ENCODE measurements at regions not wholly inside any gene's neighbourhood (a gene's known extent, or its start where the extent isn't known, plus 50 kb on each side); places are given as distances from the start of the nearest gene placed in this dataset.

GRCh38 chr14:49367696-49368095 lies 218.5 kb downstream of the RPS29 start:
- peaks cover 3% of the 10 kb centered on the region for H3K4me1 Mint-ChIP-seq (ENCODE audit: unreplicated experiment)
- no peak for TF ChIP-seq CTCF (IDR thresholded peaks at IDR 0.05; ENCODE audit: unreplicated experiment)
- H3K27me3 Mint-ChIP-seq (ENCODE audit: unreplicated experiment): peaks cover 3% of the 10 kb centered on the region
- no peaks in the 10 kb centered on the region for H3K9me3 Mint-ChIP-seq (ENCODE audit: unreplicated experiment)
- no peak overlapping the region for H3K4me3 Mint-ChIP-seq (ENCODE audit: unreplicated experiment)
- DNase-seq (ENCODE audit: low spot score): no peak
- H3K36me3 Mint-ChIP-seq (ENCODE audit: low read depth, unreplicated experiment): no peaks in the 10 kb centered on the region
- H3K27ac Mint-ChIP-seq (ENCODE audit: unreplicated experiment): no peak overlapping the region

GRCh38 chr14:49366416-49366815 lies 219.8 kb downstream of the RPS29 start:
- H3K4me3 Mint-ChIP-seq (ENCODE audit: unreplicated experiment): no peak overlapping the region
- no peaks in the 10 kb centered on the region for H3K36me3 Mint-ChIP-seq (ENCODE audit: low read depth, unreplicated experiment)
- H3K4me1 Mint-ChIP-seq (ENCODE audit: unreplicated experiment): peaks cover 3% of the 10 kb centered on the region
- H3K9me3 Mint-ChIP-seq (ENCODE audit: unreplicated experiment): no peaks in the 10 kb centered on the region
- no peak overlapping the region for H3K27ac Mint-ChIP-seq (ENCODE audit: unreplicated experiment)
- TF ChIP-seq CTCF (IDR thresholded peaks at IDR 0.05; ENCODE audit: unreplicated experiment): no peak
- H3K27me3 Mint-ChIP-seq (ENCODE audit: unreplicated experiment): peaks cover 3% of the 10 kb centered on the region
- no peak for DNase-seq (ENCODE audit: low spot score)

GRCh38 chr14:49364752-49365117 lies 221.4 kb downstream of the RPS29 start:
- H3K27ac Mint-ChIP-seq (ENCODE audit: unreplicated experiment): no peak overlapping the region
- peaks cover 2% of the 10 kb centered on the region for H3K27me3 Mint-ChIP-seq (ENCODE audit: unreplicated experiment)
- DNase-seq (ENCODE audit: low spot score): no peak
- H3K4me1 Mint-ChIP-seq (ENCODE audit: unreplicated experiment): peaks cover 3% of the 10 kb centered on the region
- H3K36me3 Mint-ChIP-seq (ENCODE audit: low read depth, unreplicated experiment): no peaks in the 10 kb centered on the region
- TF ChIP-seq CTCF (IDR thresholded peaks at IDR 0.05; ENCODE audit: unreplicated experiment): no peak
- H3K4me3 Mint-ChIP-seq (ENCODE audit: unreplicated experiment): no peak overlapping the region
- H3K9me3 Mint-ChIP-seq (ENCODE audit: unreplicated experiment): no peaks in the 10 kb centered on the region

DNA sequence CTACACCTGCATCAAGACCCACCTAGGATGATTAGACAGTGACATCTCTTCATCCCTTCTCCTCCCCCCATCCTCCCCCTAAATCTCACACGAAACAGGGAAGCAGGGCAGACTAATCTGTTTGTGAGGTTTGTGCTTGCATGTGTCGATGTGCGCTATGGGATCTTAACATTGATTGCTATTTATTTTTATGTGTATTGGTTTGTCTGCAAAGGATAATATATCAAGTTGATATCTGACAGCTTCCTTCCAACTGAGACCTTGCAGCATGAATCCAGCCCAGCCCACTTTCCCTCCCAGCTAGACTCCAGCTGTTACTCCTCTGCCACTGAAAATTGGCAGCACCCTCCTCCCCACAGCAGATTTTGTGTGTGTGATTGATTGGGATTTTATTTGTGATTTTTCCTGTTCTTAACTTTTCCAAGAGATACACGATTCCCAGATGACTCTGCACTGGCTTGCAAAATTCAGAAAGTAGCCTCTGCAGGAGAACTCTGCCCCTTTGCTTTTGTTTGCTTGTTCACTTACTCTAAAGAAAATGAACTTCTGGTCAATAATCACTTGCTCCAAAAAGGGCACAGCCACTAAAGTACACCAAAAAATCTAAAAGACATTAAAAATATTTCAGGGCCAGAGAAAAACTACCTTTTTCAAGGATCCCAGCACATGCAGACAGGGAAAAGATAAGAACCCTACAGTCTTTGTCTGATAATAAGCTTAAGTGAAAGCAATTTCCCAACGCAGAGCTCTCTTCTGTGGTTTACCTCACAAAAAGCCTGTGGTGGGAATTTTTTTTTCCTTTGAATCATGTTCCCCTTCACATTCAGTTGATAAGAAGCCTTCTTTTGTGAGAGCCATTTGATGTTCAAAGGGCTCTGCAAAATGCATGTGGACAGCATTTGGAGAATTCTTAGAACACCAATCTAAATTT lies 222.1 kb downstream of the RPS29 start:
- Mint-ChIP-seq H3K36me3 (ENCODE audit: low read depth, unreplicated experiment) (no peaks in the 10 kb centered on the region), H3K9me3 (ENCODE audit: unreplicated experiment) (no peaks in the 10 kb centered on the region), H3K27me3 (ENCODE audit: unreplicated experiment) (peaks cover 2% of the 10 kb centered on the region), H3K4me3 (ENCODE audit: unreplicated experiment) (no peak overlapping the region), H3K27ac (ENCODE audit: unreplicated experiment) (no peak overlapping the region), H3K4me1 (ENCODE audit: unreplicated experiment) (peaks cover 3% of the 10 kb centered on the region)
- DNase-seq (ENCODE audit: low spot score): no peak
- TF ChIP-seq CTCF (IDR thresholded peaks at IDR 0.05; ENCODE audit: unreplicated experiment): no peak

DNA sequence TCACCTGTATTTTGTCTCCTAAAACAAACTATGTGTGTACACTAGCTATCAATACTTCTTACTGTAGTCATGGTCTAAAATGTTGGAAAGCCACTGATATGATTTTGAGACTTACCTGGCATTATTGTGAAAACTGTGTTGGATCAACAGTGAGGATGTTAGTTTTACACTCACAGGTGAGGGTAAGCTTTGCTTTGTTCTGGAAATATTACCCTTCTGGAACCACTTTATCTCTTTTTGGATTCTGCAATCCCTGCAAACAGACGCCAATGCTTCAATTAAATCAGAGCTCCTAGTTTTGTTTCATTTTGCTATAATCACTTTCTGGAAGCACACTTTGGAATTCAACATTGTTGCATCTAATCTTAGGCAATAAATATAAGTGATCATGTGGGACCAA lies 223.3 kb downstream of the RPS29 start:
- no peak for DNase-seq (ENCODE audit: low spot score)
- H3K9me3 Mint-ChIP-seq (ENCODE audit: unreplicated experiment): no peaks in the 10 kb centered on the region
- peaks cover 2% of the 10 kb centered on the region for H3K27me3 Mint-ChIP-seq (ENCODE audit: unreplicated experiment)
- peaks cover 3% of the 10 kb centered on the region for H3K4me1 Mint-ChIP-seq (ENCODE audit: unreplicated experiment)
- no peak for TF ChIP-seq CTCF (IDR thresholded peaks at IDR 0.05; ENCODE audit: unreplicated experiment)
- H3K36me3 Mint-ChIP-seq (ENCODE audit: low read depth, unreplicated experiment): no peaks in the 10 kb centered on the region
- no peak overlapping the region for H3K27ac Mint-ChIP-seq (ENCODE audit: unreplicated experiment)
- H3K4me3 Mint-ChIP-seq (ENCODE audit: unreplicated experiment): no peak overlapping the region

All from endothelial cell (in vitro differentiated cells).